HepG2 (cell line): ENCODE measurements at regions not wholly inside any gene's neighbourhood (a gene's known extent, or its start where the extent isn't known, plus 50 kb on each side); places are given as distances from the start of the nearest gene placed in this dataset.

Experiments
- CREM ChIP-seq, 2 experiments: sonication (generic) in 1 of 2; formaldehyde crosslinking in 1 of 2; IDR thresholded peaks; 2 replicates each; pipeline versions ENCODE4 v1.4.0 to v1.6.1; 2016 to 2020; ENCODE audit warnings: antibody characterized with exemption in 1 of 2, mild to moderate bottlenecking in 1 of 2, missing genetic modification reagents in 1 of 2
- CTCF ChIP-seq: sonication (generic); formaldehyde crosslinking; IDR thresholded peaks from 2 replicates; pipeline ENCODE4 v1.5.0; 2020; ENCODE audit warnings: mild to moderate bottlenecking, missing genetic modification reagents, moderate library complexity
- GTF2F1 ChIP-seq: fragments of 150-350 bp; IDR thresholded peaks from 2 replicates; pipeline ENCODE4 v1.6.1; 2014; ENCODE audit warnings: low read length
- HDAC2 ChIP-seq: sonication (generic); formaldehyde crosslinking; IDR thresholded peaks from 2 replicates; pipeline ENCODE4 v1.4.0; 2020; ENCODE audit warnings: missing genetic modification reagents
- MEIS2 ChIP-seq: sonication (generic); formaldehyde crosslinking; IDR thresholded peaks from 2 replicates; pipeline ENCODE4 v1.9.0; 2021; ENCODE audit warnings: mild to moderate bottlenecking, missing genetic modification reagents
- RXRA ChIP-seq: sonication (generic); formaldehyde crosslinking; IDR thresholded peaks from 2 replicates; pipeline ENCODE4 v1.5.1; 2020; ENCODE audit warnings: missing genetic modification reagents
- ZBTB49 ChIP-seq: sonication (generic); formaldehyde crosslinking; IDR thresholded peaks from 2 replicates; pipeline ENCODE4 v1.4.0; 2020; ENCODE audit warnings: missing genetic modification reagents, borderline replicate concordance
- ZNF572 ChIP-seq: sonication (generic); formaldehyde crosslinking; IDR thresholded peaks from 2 replicates; pipeline ENCODE4 v1.5.1; 2020; ENCODE audit warnings: mild to moderate bottlenecking, missing genetic modification reagents

GRCh38 chr10:105718207-105718995 is 1077.3 kb downstream of the SORCS3 start:
- no peak for TF ChIP-seq MEIS2 (CRISPR knock-in tag)
- TF ChIP-seq CTCF (CRISPR knock-in tag), result no peak
- no peak for TF ChIP-seq HDAC2 (CRISPR knock-in tag)
- no peak for TF ChIP-seq CREM (IDR thresholded peaks at IDR 0.05)
- no peak for TF ChIP-seq CREM (CRISPR knock-in tag; IDR thresholded peaks at IDR 0.05)
- TF ChIP-seq RXRA (CRISPR knock-in tag), result no peak
- no peak for TF ChIP-seq ZNF572 (CRISPR knock-in tag)
- no peak for TF ChIP-seq ZBTB49 (CRISPR knock-in tag)
- TF ChIP-seq GTF2F1, result no peak
